A673 (cell line): ENCODE measurements at regions not wholly inside any gene's neighbourhood (a gene's known extent, or its start where the extent isn't known, plus 50 kb on each side); places are given as distances from the start of the nearest gene placed in this dataset.

ENCODE experiments used
- EZH2 ChIP-seq: fragments of 200-600 bp; sonication (generic); IDR thresholded peaks from 2 replicates; pipeline ENCODE4 v1.6.1; 2017; ENCODE audit warnings: borderline replicate concordance, low read depth, mild to moderate bottlenecking, mixed read lengths, antibody characterized with exemption, low read length; ENCODE audit not compliant: poor library complexity, severe bottlenecking
- TF ChIP-seq, protein P1 (sequence below): fragments of 300-800, 200-600 bp; sonication (generic); conservative IDR thresholded peaks from 2 replicates; pipeline ENCODE4 v1.5.1; 2017; ENCODE audit warnings: low read depth, mild to moderate bottlenecking, antibody characterized with exemption, low read length, moderate library complexity, mixed read lengths

DNA sequence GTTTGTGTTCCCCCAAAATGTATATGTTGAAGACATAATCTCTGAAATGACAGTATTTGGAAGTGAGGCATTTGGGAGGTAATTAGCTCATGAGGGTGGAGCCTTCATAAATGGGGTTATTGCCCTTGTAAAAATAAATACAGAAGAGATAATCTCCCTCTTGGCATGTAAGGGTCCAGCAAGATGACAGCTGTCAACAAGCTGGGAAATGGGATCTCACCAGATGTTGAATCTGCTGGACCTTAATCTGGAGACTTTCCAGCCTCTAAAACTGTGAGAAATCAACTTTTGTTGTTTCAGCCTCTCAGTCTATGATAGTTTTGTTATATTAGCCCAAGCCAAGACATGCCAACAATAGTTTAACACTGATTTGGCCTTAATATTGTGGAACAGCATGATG lies 438.2 kb upstream of the PCDH7 start:
- TF ChIP-seq, protein P1, sequence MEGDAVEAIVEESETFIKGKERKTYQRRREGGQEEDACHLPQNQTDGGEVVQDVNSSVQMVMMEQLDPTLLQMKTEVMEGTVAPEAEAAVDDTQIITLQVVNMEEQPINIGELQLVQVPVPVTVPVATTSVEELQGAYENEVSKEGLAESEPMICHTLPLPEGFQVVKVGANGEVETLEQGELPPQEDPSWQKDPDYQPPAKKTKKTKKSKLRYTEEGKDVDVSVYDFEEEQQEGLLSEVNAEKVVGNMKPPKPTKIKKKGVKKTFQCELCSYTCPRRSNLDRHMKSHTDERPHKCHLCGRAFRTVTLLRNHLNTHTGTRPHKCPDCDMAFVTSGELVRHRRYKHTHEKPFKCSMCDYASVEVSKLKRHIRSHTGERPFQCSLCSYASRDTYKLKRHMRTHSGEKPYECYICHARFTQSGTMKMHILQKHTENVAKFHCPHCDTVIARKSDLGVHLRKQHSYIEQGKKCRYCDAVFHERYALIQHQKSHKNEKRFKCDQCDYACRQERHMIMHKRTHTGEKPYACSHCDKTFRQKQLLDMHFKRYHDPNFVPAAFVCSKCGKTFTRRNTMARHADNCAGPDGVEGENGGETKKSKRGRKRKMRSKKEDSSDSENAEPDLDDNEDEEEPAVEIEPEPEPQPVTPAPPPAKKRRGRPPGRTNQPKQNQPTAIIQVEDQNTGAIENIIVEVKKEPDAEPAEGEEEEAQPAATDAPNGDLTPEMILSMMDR = no peak
- TF ChIP-seq EZH2 = no peak
